DND-41 (cell line): ENCODE measurements at regions not wholly inside any gene's neighbourhood (a gene's known extent, or its start where the extent isn't known, plus 50 kb on each side); places are given as distances from the start of the nearest gene placed in this dataset.

Experiments
- CTCF ChIP-seq: IDR thresholded peaks from 2 replicates; pipeline ENCODE4 v1.5.1; 2012; ENCODE audit warnings: borderline replicate concordance, low read length, moderate library complexity, mild to moderate bottlenecking; ENCODE audit not compliant: poor library complexity, severe bottlenecking; ENCODE audit errors: extremely low read depth
- EZH2 ChIP-seq: IDR thresholded peaks from 3 replicates; pipeline ENCODE4 v1.6.1; 2012; ENCODE audit warnings: borderline replicate concordance, low read depth, mild to moderate bottlenecking, moderate library complexity, low read length, inconsistent platforms; ENCODE audit not compliant: severe bottlenecking

- TF ChIP-seq CTCF (no peak), EZH2 (no peak)
Measured at GRCh38 chr12:87020071-87020470, 763.9 kb upstream of the MGAT4C start.
